ENCODE measurements at regions not wholly inside any gene's neighbourhood (a gene's known extent, or its start where the extent isn't known, plus 50 kb on each side); places are given as distances from the start of the nearest gene placed in this dataset.

GRCh38 chr4:115454228-115454627 is 340.8 kb upstream of the NDST4 start (continued):
- TF ChIP-seq REST (IDR thresholded peaks at IDR 0.05; ENCODE audit: unreplicated experiment) = no peak
- no peak for TF ChIP-seq CREB1 (CRISPR knock-in tag; IDR thresholded peaks at IDR 0.05; ENCODE audit: low read depth)
- no peak for TF ChIP-seq JUNB (IDR thresholded peaks at IDR 0.05; ENCODE audit: unreplicated experiment)
- no peak for TF ChIP-seq CTCF (conservative IDR thresholded peaks at IDR 0.05; ENCODE audit: low read depth in 2 of 2)
- TF ChIP-seq NANOG (IDR thresholded peaks at IDR 0.05; ENCODE audit: borderline replicate concordance) = no peak
- TF ChIP-seq EZH2phosphoT487 (IDR thresholded peaks at IDR 0.05; ENCODE audit: unreplicated experiment) = no peak
- TF ChIP-seq ETS1 (IDR thresholded peaks at IDR 0.05) = no peak
- TF ChIP-seq EZH2 (IDR thresholded peaks at IDR 0.05; ENCODE audit: low read depth, unreplicated experiment) = no peak
- no peak for TF ChIP-seq ZNF331 (CRISPR knock-in tag; IDR thresholded peaks at IDR 0.05; ENCODE audit: low read depth)
- no peak for TF ChIP-seq POLR2AphosphoS5 (IDR thresholded peaks at IDR 0.05; ENCODE audit: low read depth)

- Mint-ChIP-seq H3K9me3 (0 out of 3 replicates have a peak, but pooled peaks cover 5% of the 10 kb centered on the region), H3K4me1 (no peaks in the 10 kb centered on the region), H3K27ac (no peak overlapping the region), H3K4me3 (no peak overlapping the region), H3K36me3 (ENCODE audit: low read depth) (no peaks in the 10 kb centered on the region; the same call in 2 of the 3 replicates), H3K27me3 (ENCODE audit: insufficient read depth, low read depth, poor library complexity) (peaks cover 2% of the 10 kb centered on the region)
- Histone ChIP-seq H3K27ac (ENCODE audit: low read depth) (no peak overlapping the region), H3K4me2 (no peak overlapping the region), H2AFZ (no peak overlapping the region), H3K4me3 (no peak overlapping the region), H3F3A (replicated peaks; ENCODE audit: low read depth) (no peaks in the 10 kb centered on the region), H3K9me2 (ENCODE audit: insufficient read depth) (no peaks in the 10 kb centered on the region), H3K27me3 (ENCODE audit: insufficient read depth) (no peaks in the 10 kb centered on the region), H4K20me1 (replicated peaks; ENCODE audit: insufficient read depth) (no peaks in the 10 kb centered on the region), H3K36me3 (ENCODE audit: insufficient read depth) (no peaks in the 10 kb centered on the region), H3K79me2 (replicated peaks; ENCODE audit: insufficient read depth) (no peaks in the 10 kb centered on the region), H3K4me1 (ENCODE audit: insufficient read depth) (no peaks in the 10 kb centered on the region)
- DNase-seq (ENCODE audit: low spot score) = no peak
- no peak for ATAC-seq
- TF ChIP-seq ZNF114 (CRISPR knock-in tag; IDR thresholded peaks at IDR 0.05) = no peak
- TF ChIP-seq POLR2AphosphoS5 (IDR thresholded peaks at IDR 0.05; ENCODE audit: low read depth) = no peak
- TF ChIP-seq STAT1 (IDR thresholded peaks at IDR 0.05; ENCODE audit: unreplicated experiment) = no peak
- TF ChIP-seq NANOG (IDR thresholded peaks at IDR 0.05; ENCODE audit: borderline replicate concordance) = no peak
- TF ChIP-seq JUNB (IDR thresholded peaks at IDR 0.05; ENCODE audit: unreplicated experiment) = no peak
- TF ChIP-seq EZH2phosphoT487 (IDR thresholded peaks at IDR 0.05; ENCODE audit: unreplicated experiment) = no peak
- no peak for TF ChIP-seq ZNF462 (CRISPR knock-in tag; IDR thresholded peaks at IDR 0.05)
- TF ChIP-seq ZNF331 (CRISPR knock-in tag; IDR thresholded peaks at IDR 0.05; ENCODE audit: low read depth) = no peak
These were observed 340.0 kb upstream of the NDST4 start for GRCh38 chr4:115453416-115453815.

All from GM23338 (cell line).